Ovary (tissue), 3 donors: ENCODE measurements at regions not wholly inside any gene's neighbourhood (a gene's known extent, or its start where the extent isn't known, plus 50 kb on each side); places are given as distances from the start of the nearest gene placed in this dataset.

ENCODE experiments used
- POLR2A ChIP-seq: fragments of 450-650 bp; IDR thresholded peaks from one replicate; pipeline ENCODE4 v1.6.1; 2017; ENCODE audit warnings: antibody characterized with exemption, mild to moderate bottlenecking, moderate library complexity
- TF ChIP-seq, protein P1 (sequence below), 3 donors: fragments of 450-650 bp in 2 of 3; fragments of 200-600 bp in 1 of 3; IDR thresholded peaks; one replicate each; pipeline versions ENCODE4 v1.5.1 to v1.8.0; 2016 to 2022; ENCODE audit warnings: antibody characterized with exemption in 3 of 3, mild to moderate bottlenecking in 1 of 3
- donor health status: DM: no; HTN: no; CAD: no.

DNA sequence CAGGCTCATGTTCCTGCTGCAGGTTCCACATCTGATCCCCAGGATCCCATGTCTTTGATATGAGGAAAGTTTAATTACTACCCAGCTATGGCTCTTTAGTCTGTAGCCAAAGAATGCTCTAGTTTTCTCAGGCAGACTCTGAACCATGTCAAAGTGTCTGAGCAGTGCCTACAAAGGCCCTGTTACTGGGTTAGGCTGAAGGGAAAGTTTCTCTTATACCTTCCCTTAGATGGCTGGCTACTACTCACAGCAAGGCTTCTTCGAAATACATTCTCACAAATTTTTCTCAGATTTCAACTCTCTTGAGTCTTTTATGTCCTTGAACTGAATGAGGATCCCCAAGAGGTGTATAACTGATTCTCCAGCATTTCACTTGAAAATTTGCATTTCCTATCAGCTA lies 102.4 kb downstream of the NR1D2 start:
- TF ChIP-seq, protein P1, sequence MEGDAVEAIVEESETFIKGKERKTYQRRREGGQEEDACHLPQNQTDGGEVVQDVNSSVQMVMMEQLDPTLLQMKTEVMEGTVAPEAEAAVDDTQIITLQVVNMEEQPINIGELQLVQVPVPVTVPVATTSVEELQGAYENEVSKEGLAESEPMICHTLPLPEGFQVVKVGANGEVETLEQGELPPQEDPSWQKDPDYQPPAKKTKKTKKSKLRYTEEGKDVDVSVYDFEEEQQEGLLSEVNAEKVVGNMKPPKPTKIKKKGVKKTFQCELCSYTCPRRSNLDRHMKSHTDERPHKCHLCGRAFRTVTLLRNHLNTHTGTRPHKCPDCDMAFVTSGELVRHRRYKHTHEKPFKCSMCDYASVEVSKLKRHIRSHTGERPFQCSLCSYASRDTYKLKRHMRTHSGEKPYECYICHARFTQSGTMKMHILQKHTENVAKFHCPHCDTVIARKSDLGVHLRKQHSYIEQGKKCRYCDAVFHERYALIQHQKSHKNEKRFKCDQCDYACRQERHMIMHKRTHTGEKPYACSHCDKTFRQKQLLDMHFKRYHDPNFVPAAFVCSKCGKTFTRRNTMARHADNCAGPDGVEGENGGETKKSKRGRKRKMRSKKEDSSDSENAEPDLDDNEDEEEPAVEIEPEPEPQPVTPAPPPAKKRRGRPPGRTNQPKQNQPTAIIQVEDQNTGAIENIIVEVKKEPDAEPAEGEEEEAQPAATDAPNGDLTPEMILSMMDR (IDR thresholded peaks at IDR 0.05), result no peak
- no peak for TF ChIP-seq POLR2A
